Thyroid gland (tissue), 4 donors: ENCODE measurements at regions not wholly inside any gene's neighbourhood (a gene's known extent, or its start where the extent isn't known, plus 50 kb on each side); places are given as distances from the start of the nearest gene placed in this dataset.

ENCODE experiments used
- CTCF ChIP-seq, 6 experiments: fragments of 200-600 bp in 3 of 6; fragments of 450-650 bp in 3 of 6; sonication (generic) in 3 of 6; IDR thresholded peaks; one replicate each; pipeline ENCODE4 v1.5.1; 2016 to 2019; ENCODE audit warnings: antibody characterized with exemption in 6 of 6, mild to moderate bottlenecking in 2 of 6, inconsistent platforms in 1 of 6, moderate library complexity in 1 of 6
- POLR2A ChIP-seq, 2 donors: fragments of 450-650 bp; IDR thresholded peaks; one replicate each; pipeline ENCODE4 v1.6.1; 2017; ENCODE audit warnings: antibody characterized with exemption in 2 of 2, mild to moderate bottlenecking in 2 of 2, moderate library complexity in 1 of 2

GRCh38 chr1:173294843-173295242 lies 87.7 kb upstream of the TNFSF4 start:
- TF ChIP-seq CTCF (IDR thresholded peaks at IDR 0.05), result no peak
- no peak for TF ChIP-seq POLR2A (IDR thresholded peaks at IDR 0.05)
